ENCODE measurements at regions not wholly inside any gene's neighbourhood (a gene's known extent, or its start where the extent isn't known, plus 50 kb on each side); places are given as distances from the start of the nearest gene placed in this dataset.

GRCh38 chr12:111174251-111174960, 194.5 kb downstream of the PHETA1 start:
- peak; percentile 43 for DNase-seq (ENCODE audit: low read depth)
- no peak overlapping the region for H3K4me3 ChIP-seq (ENCODE audit: low read length)
- TF ChIP-seq, protein P1, sequence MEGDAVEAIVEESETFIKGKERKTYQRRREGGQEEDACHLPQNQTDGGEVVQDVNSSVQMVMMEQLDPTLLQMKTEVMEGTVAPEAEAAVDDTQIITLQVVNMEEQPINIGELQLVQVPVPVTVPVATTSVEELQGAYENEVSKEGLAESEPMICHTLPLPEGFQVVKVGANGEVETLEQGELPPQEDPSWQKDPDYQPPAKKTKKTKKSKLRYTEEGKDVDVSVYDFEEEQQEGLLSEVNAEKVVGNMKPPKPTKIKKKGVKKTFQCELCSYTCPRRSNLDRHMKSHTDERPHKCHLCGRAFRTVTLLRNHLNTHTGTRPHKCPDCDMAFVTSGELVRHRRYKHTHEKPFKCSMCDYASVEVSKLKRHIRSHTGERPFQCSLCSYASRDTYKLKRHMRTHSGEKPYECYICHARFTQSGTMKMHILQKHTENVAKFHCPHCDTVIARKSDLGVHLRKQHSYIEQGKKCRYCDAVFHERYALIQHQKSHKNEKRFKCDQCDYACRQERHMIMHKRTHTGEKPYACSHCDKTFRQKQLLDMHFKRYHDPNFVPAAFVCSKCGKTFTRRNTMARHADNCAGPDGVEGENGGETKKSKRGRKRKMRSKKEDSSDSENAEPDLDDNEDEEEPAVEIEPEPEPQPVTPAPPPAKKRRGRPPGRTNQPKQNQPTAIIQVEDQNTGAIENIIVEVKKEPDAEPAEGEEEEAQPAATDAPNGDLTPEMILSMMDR (IDR thresholded peaks at IDR 0.05; ENCODE audit: insufficient read depth, low read depth, low read length, missing control alignments) = peak; percentile 48

- TF ChIP-seq, protein P1 (IDR thresholded peaks at IDR 0.05; ENCODE audit: insufficient read depth, low read depth, low read length, missing control alignments) = no peak
- no peak overlapping the region for H3K4me3 ChIP-seq (ENCODE audit: low read length)
- no peak for DNase-seq (ENCODE audit: low read depth)
Observed at GRCh38 chr12:111173836-111174235, 195.1 kb downstream of the PHETA1 start.

DNA sequence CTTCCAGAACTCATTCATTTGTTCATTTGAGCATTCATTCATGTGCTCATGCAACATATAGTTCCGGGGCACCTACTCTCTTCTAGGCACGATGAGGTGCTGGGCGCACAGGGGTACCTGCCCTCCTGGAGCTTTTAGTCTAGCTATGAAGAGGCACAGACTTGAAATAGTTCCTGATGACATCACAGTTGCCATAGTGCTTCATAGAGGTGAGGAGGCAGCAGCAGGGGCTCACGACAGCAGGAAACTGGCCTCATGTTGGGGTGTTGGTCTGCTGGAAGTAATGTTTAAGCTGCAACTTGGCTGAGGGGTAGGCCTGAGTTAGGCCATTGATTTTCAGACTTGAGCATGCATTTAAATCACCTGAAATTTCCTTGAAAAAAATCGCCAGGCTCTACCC, 195.5 kb downstream of the PHETA1 start:
- DNase-seq (ENCODE audit: low read depth) = no peak
- TF ChIP-seq, protein P1 (IDR thresholded peaks at IDR 0.05; ENCODE audit: insufficient read depth, low read depth, low read length, missing control alignments) = no peak
- H3K4me3 ChIP-seq (ENCODE audit: low read length) = no peak overlapping the region

GRCh38 chr12:111172786-111173185, 196.1 kb downstream of the PHETA1 start:
- no peak overlapping the region for H3K4me3 ChIP-seq (ENCODE audit: low read length)
- TF ChIP-seq, protein P1 (IDR thresholded peaks at IDR 0.05; ENCODE audit: insufficient read depth, low read depth, low read length, missing control alignments) = no peak
- no peak for DNase-seq (ENCODE audit: low read depth)

DNA sequence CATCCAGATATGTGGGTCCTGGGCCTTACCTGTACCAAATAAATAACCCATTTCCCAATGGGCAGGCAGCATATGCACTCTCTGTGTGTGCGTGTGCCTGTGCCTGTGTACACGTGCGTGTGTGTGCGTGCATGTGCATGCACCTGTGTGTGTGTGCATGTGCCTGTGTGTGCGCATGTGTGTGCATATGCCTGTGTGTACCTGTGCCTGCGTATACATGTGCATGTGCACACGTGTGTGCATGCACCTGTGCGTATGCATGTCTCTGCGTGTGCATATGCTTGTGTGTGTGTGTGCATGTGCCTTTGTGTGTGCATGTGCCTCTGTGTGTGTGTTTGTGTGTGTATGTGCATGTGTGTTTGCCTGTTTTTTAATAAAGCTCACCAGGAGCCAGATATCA, 197.1 kb downstream of the PHETA1 start:
- no peak for DNase-seq (ENCODE audit: low read depth)
- TF ChIP-seq, protein P1 (IDR thresholded peaks at IDR 0.05; ENCODE audit: insufficient read depth, low read depth, low read length, missing control alignments) = no peak
- no peak overlapping the region for H3K4me3 ChIP-seq (ENCODE audit: low read length)

- no peak for DNase-seq (ENCODE audit: low read depth)
- H3K4me3 ChIP-seq (ENCODE audit: low read length) = no peak overlapping the region
- TF ChIP-seq, protein P1 (IDR thresholded peaks at IDR 0.05; ENCODE audit: insufficient read depth, low read depth, low read length, missing control alignments) = no peak
Observed at GRCh38 chr12:111171345-111171744, 197.6 kb downstream of the PHETA1 start.

GRCh38 chr12:111170543-111170942, 198.4 kb downstream of the PHETA1 start:
- DNase-seq (ENCODE audit: low read depth) = no peak
- no peak overlapping the region for H3K4me3 ChIP-seq (ENCODE audit: low read length)
- TF ChIP-seq, protein P1 (IDR thresholded peaks at IDR 0.05; ENCODE audit: insufficient read depth, low read depth, low read length, missing control alignments) = no peak
